MCF 10A (cell line): ENCODE measurements at regions not wholly inside any gene's neighbourhood (a gene's known extent, or its start where the extent isn't known, plus 50 kb on each side); places are given as distances from the start of the nearest gene placed in this dataset.

Experiments used
- BruUV-seq: library from RNA; stranded (reverse); fragments of 400-500 nt; replicated peaks from 2 replicates; lab custom pipeline; 2021; lab: Mats Ljungman, UMichigan
- CTCF ChIA-PET: fragments of 300-600 bp; sonication (Branson Sonifier 250); formaldehyde crosslinking; extraction: SDS; loops from one replicate; lab custom pipeline; 2021; ENCODE audit warnings: antibody characterized with exemption, inconsistent platforms; lab: Yijun Ruan, JAX
- POLR2A ChIA-PET: fragments of 300-600, 350-650 bp; sonication (Branson Sonifier 250); formaldehyde crosslinking; extraction: SDS; loops from one replicate; lab custom pipeline; 2020; ENCODE audit warnings: antibody characterized with exemption, inconsistent platforms; lab: Yijun Ruan, JAX
- DNase-seq: peaks from one replicate; pipeline ENCODE4 v3.0.0-alpha.2; 2018; ENCODE audit not compliant: unreplicated experiment
- H3K27ac Mint-ChIP-seq: one replicate; pipeline ENCODE4 v1.8.0; 2022; ENCODE audit warnings: mild to moderate bottlenecking, low read depth, mixed read lengths; ENCODE audit not compliant: unreplicated experiment
- H3K27me3 Mint-ChIP-seq: one replicate; pipeline ENCODE4 v1.8.0; 2022; ENCODE audit warnings: mixed read lengths; ENCODE audit not compliant: insufficient read depth, unreplicated experiment
- H3K36me3 Mint-ChIP-seq: one replicate; pipeline ENCODE4 v1.8.0; 2022; ENCODE audit warnings: mild to moderate bottlenecking, moderate library complexity, mixed read lengths; ENCODE audit not compliant: insufficient read depth, unreplicated experiment
- H3K4me1 Mint-ChIP-seq: one replicate; pipeline ENCODE4 v1.8.0; 2022; ENCODE audit warnings: mixed read lengths; ENCODE audit not compliant: insufficient read depth, unreplicated experiment
- H3K4me3 Mint-ChIP-seq: one replicate; pipeline ENCODE4 v1.8.0; 2022; ENCODE audit warnings: mild to moderate bottlenecking, moderate library complexity, mixed read lengths; ENCODE audit not compliant: unreplicated experiment
- H3K9me3 Mint-ChIP-seq: one replicate; pipeline ENCODE4 v1.8.0; 2022; ENCODE audit warnings: mixed read lengths; ENCODE audit not compliant: unreplicated experiment
- CTCF ChIP-seq: fragments of 200-600 bp; IDR thresholded peaks from one replicate; pipeline ENCODE4 v1.8.0; 2022; ENCODE audit warnings: antibody characterized with exemption, mild to moderate bottlenecking; ENCODE audit not compliant: unreplicated experiment
- intact Hi-C: fragments of 100-400 bp; cut with micrococcal nuclease; formaldehyde crosslinking; loops from 2 replicates; pipeline ENCODE4 v1.14.1; 2022

- no TSS peak for BruUV-seq
- Mint-ChIP-seq H3K36me3 (no peaks in the 10 kb centered on the region), H3K4me1 (peaks cover 27% of the 10 kb centered on the region), H3K9me3 (no peaks in the 10 kb centered on the region), H3K27me3 (no peaks in the 10 kb centered on the region), H3K27ac (no peak overlapping the region), H3K4me3 (no peak overlapping the region)
- intact Hi-C loops: loop anchor here (10.0 kb wide), 1 partner anchor 46 kb away; no protein-coding TSS in a partner anchor
- TF ChIP-seq CTCF: no peak
- no peak for DNase-seq
- POLR2A ChIA-PET: interaction anchor here (1.2 kb wide), 1 partner anchor 13 kb away, joined by 3 read pairs; no protein-coding TSS in a partner anchor
- CTCF ChIA-PET: interaction anchor here (0.9 to 5.6 kb wide), 4 partner anchors 9 to 155 kb away, joined by 3 to 59 read pairs (median 6); no protein-coding TSS in a partner anchor
Measured at GRCh38 chr9:121559183-121559582, 59.5 kb upstream of the GGTA1 start.

GRCh38 chr9:121560921-121561320 is 61.3 kb upstream of the GGTA1 start:
- no TSS peak for BruUV-seq
- Mint-ChIP-seq H3K27ac (no peak overlapping the region), H3K4me3 (no peak overlapping the region), H3K4me1 (peaks cover 33% of the 10 kb centered on the region), H3K27me3 (peaks cover 12% of the 10 kb centered on the region), H3K36me3 (no peaks in the 10 kb centered on the region), H3K9me3 (no peaks in the 10 kb centered on the region)
- ChIA-PET POLR2A (interaction anchor here (0.5 to 1.1 kb wide), 3 partner anchors 15 to 428 kb away, joined by 3 to 6 read pairs (median 3); no protein-coding TSS in a partner anchor), CTCF (interaction anchor here (0.6 to 2.2 kb wide), 10 partner anchors 11 to 431 kb away, joined by 3 to 11 read pairs (median 4); no protein-coding TSS in a partner anchor)
- no peak for TF ChIP-seq CTCF
- intact Hi-C loops: no loop called here
- DNase-seq: no peak

GRCh38 chr9:121561385-121562222 is 62.0 kb upstream of the GGTA1 start:
- Mint-ChIP-seq H3K9me3 (no peaks in the 10 kb centered on the region), H3K36me3 (no peaks in the 10 kb centered on the region), H3K4me1 (peaks cover 31% of the 10 kb centered on the region), H3K27me3 (peaks cover 12% of the 10 kb centered on the region), H3K4me3 (no peak overlapping the region), H3K27ac (peak overlapping the region; percentile 88)
- POLR2A ChIA-PET: interaction anchor here (0.5 to 1.3 kb wide), 6 partner anchors 15 to 428 kb away, joined by 3 to 6 read pairs (median 4); no protein-coding TSS in a partner anchor
- intact Hi-C loops: no loop called here
- no peak for TF ChIP-seq CTCF
- CTCF ChIA-PET: interaction anchor here (0.6 to 2.2 kb wide), 17 partner anchors 10 to 790 kb away, joined by 3 to 11 read pairs (median 3); no protein-coding TSS in a partner anchor
- BruUV-seq: no TSS peak
- peak; percentile 29 for DNase-seq

GRCh38 chr9:121562301-121562700 is 62.7 kb upstream of the GGTA1 start:
- Mint-ChIP-seq H3K4me1 (peaks cover 27% of the 10 kb centered on the region), H3K27ac (peak overlapping the region; percentile 88), H3K4me3 (no peak overlapping the region), H3K9me3 (no peaks in the 10 kb centered on the region), H3K36me3 (no peaks in the 10 kb centered on the region), H3K27me3 (peaks cover 12% of the 10 kb centered on the region)
- ChIA-PET POLR2A (interaction anchor here (0.8 to 1.3 kb wide), 3 partner anchors 47 to 137 kb away, joined by 4 to 5 read pairs (median 5); no protein-coding TSS in a partner anchor), CTCF (interaction anchor here (0.6 to 2.2 kb wide), 10 partner anchors 10 to 1362 kb away, joined by 3 to 11 read pairs (median 3); no protein-coding TSS in a partner anchor)
- no peak for TF ChIP-seq CTCF
- intact Hi-C loops: no loop called here
- no peak for DNase-seq
- no TSS peak for BruUV-seq
